ENCODE measurements at regions not wholly inside any gene's neighbourhood (a gene's known extent, or its start where the extent isn't known, plus 50 kb on each side); places are given as distances from the start of the nearest gene placed in this dataset.

DNA sequence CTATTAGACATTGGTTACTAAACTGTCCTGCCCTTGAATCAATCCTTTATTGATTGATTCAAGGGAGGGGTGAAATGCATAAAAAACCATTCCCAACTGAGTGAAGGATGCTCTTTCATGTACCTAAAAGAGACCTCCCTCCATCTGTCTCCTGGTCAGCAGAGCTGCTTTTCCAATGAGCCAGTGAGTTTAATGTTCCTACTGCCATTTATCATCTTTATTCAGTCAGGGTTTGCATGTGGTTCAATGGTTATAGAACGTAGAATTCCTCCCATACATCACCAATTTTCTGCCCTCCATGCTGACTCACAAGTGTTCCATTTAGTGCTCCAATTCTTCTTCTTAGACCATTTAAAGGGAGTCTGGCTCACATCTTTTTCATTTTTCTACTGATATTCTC lies 199.1 kb upstream of the PCSK5 start (continued):
- TF ChIP-seq, protein P1, sequence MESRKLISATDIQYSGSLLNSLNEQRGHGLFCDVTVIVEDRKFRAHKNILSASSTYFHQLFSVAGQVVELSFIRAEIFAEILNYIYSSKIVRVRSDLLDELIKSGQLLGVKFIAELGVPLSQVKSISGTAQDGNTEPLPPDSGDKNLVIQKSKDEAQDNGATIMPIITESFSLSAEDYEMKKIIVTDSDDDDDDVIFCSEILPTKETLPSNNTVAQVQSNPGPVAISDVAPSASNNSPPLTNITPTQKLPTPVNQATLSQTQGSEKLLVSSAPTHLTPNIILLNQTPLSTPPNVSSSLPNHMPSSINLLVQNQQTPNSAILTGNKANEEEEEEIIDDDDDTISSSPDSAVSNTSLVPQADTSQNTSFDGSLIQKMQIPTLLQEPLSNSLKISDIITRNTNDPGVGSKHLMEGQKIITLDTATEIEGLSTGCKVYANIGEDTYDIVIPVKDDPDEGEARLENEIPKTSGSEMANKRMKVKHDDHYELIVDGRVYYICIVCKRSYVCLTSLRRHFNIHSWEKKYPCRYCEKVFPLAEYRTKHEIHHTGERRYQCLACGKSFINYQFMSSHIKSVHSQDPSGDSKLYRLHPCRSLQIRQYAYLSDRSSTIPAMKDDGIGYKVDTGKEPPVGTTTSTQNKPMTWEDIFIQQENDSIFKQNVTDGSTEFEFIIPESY (IDR thresholded peaks at IDR 0.05; ENCODE audit: extremely low read depth, insufficient replicate concordance, low read length) = no peak
- TF ChIP-seq YY1 (IDR thresholded peaks at IDR 0.05; ENCODE audit: extremely low read depth, insufficient replicate concordance, low read depth, low read length) = no peak
- TF ChIP-seq ELF1 (IDR thresholded peaks at IDR 0.05; ENCODE audit: borderline replicate concordance, low read depth) = no peak
- TF ChIP-seq CBX3 (IDR thresholded peaks at IDR 0.05; ENCODE audit: low read depth) = no peak
- no peak for TF ChIP-seq SRF (IDR thresholded peaks at IDR 0.05; ENCODE audit: low read depth)
- no peak for TF ChIP-seq EZH2 (IDR thresholded peaks at IDR 0.05)
- TF ChIP-seq JUND (IDR thresholded peaks at IDR 0.05) = no peak
- no peak for TF ChIP-seq SP1 (IDR thresholded peaks at IDR 0.05; ENCODE audit: low read depth)

- no TSS peak for BruUV-seq (replicated peaks)
- H3K9ac ChIP-seq (ENCODE audit: low read length) = no peak overlapping the region
- H3K4me2 ChIP-seq (ENCODE audit: low read length) = no peak overlapping the region
- H3K4me1 ChIP-seq (ENCODE audit: control insufficient read depth in 1 of 2, insufficient read depth in 2 of 2, low read length in 2 of 2) = no peaks in the 10 kb centered on the region
- H3K9me2 ChIP-seq (ENCODE audit: insufficient read depth) = no peaks in the 10 kb centered on the region
- no peaks in the 10 kb centered on the region for H4K20me1 ChIP-seq (ENCODE audit: insufficient read depth)
- TF ChIP-seq ATF3 (IDR thresholded peaks at IDR 0.05) (no peak), EZH2 (IDR thresholded peaks at IDR 0.05) (no peak), ELF1 (IDR thresholded peaks at IDR 0.05; ENCODE audit: borderline replicate concordance, low read depth) (no peak), ZFX (IDR thresholded peaks at IDR 0.05) (no peak), CBX3 (IDR thresholded peaks at IDR 0.05; ENCODE audit: low read depth) (no peak)
- TF ChIP-seq, protein P2, sequence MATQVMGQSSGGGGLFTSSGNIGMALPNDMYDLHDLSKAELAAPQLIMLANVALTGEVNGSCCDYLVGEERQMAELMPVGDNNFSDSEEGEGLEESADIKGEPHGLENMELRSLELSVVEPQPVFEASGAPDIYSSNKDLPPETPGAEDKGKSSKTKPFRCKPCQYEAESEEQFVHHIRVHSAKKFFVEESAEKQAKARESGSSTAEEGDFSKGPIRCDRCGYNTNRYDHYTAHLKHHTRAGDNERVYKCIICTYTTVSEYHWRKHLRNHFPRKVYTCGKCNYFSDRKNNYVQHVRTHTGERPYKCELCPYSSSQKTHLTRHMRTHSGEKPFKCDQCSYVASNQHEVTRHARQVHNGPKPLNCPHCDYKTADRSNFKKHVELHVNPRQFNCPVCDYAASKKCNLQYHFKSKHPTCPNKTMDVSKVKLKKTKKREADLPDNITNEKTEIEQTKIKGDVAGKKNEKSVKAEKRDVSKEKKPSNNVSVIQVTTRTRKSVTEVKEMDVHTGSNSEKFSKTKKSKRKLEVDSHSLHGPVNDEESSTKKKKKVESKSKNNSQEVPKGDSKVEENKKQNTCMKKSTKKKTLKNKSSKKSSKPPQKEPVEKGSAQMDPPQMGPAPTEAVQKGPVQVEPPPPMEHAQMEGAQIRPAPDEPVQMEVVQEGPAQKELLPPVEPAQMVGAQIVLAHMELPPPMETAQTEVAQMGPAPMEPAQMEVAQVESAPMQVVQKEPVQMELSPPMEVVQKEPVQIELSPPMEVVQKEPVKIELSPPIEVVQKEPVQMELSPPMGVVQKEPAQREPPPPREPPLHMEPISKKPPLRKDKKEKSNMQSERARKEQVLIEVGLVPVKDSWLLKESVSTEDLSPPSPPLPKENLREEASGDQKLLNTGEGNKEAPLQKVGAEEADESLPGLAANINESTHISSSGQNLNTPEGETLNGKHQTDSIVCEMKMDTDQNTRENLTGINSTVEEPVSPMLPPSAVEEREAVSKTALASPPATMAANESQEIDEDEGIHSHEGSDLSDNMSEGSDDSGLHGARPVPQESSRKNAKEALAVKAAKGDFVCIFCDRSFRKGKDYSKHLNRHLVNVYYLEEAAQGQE (IDR thresholded peaks at IDR 0.05; ENCODE audit: low read depth) = no peak
- no peaks in the 10 kb centered on the region for H3K79me2 ChIP-seq (ENCODE audit: insufficient read depth, low read length)
- no peaks in the 10 kb centered on the region for H3K36me3 ChIP-seq (ENCODE audit: control insufficient read depth in 1 of 2, insufficient read depth in 2 of 2, low read length in 2 of 2)
- RAD21 ChIA-PET (ENCODE audit: low non-redundant PET in 1 of 2, low total read pairs in 2 of 2, uncharacterized antibody in 2 of 2, unreplicated experiment in 2 of 2) = no interaction called here
- H3K27me3 ChIP-seq (ENCODE audit: insufficient read depth, low read length) = no peaks in the 10 kb centered on the region
- H3K4me3 ChIP-seq (replicated peaks in 1 of 2; ENCODE audit: low read depth in 1 of 2, low read length in 2 of 2) = no peak overlapping the region
- CTCF ChIA-PET = interaction anchor here (1.1 kb wide), 1 partner anchor 10 kb away, joined by 3 read pairs; no protein-coding TSS in a partner anchor
- no peak overlapping the region for H3K27ac ChIP-seq (ENCODE audit: low read depth, low read length)
- DNase-seq (ENCODE audit: low read depth, low spot score) (no peak), ATAC-seq (no peak)
- H3K9me3 ChIP-seq (ENCODE audit: control insufficient read depth in 1 of 2, insufficient read depth in 1 of 2, low read depth in 1 of 2, low read length in 2 of 2) = no peaks in the 10 kb centered on the region
- POLR2A ChIA-PET = no interaction called here
- H2AFZ ChIP-seq (ENCODE audit: low read depth, low read length, poor library complexity, severe bottlenecking) = no peak overlapping the region
- intact Hi-C loops (cut with micrococcal nuclease) = no loop called here
Measured at GRCh38 chr9:75692309-75692708, 198.2 kb upstream of the PCSK5 start.
